HCT116 (cell line): ENCODE measurements at regions not wholly inside any gene's neighbourhood (a gene's known extent, or its start where the extent isn't known, plus 50 kb on each side); places are given as distances from the start of the nearest gene placed in this dataset.

Experiments used
- ATAC-seq: fragments of 200-7000 bp; cut with Tn5 transposase; 2 replicates; pipeline ENCODE4 v1.9.1; 2020; ENCODE audit warnings: mild to moderate bottlenecking, moderate library complexity
- BruUV-seq: library from RNA; stranded (reverse); fragments of 400-500 nt; replicated peaks from 2 replicates; lab custom pipeline; 2021; lab: Mats Ljungman, UMichigan
- CTCF ChIA-PET: fragments of 300-600 bp; sonication (Branson Sonifier 250); formaldehyde crosslinking; loops from one replicate; lab custom pipeline; 2021; ENCODE audit warnings: antibody characterized with exemption; lab: Charles Lee
- POLR2A ChIA-PET: fragments of 300-600, 350-600 bp; sonication (Branson Sonifier 250); formaldehyde crosslinking; loops from one replicate; lab custom pipeline; 2021; ENCODE audit warnings: antibody characterized with exemption; lab: Charles Lee
- RAD21 ChIA-PET, 2 experiments: fragments of 300-600 bp; sonication (Branson Sonifier 250); formaldehyde crosslinking; loops; one replicate each; lab custom pipeline; 2023; ENCODE audit warnings: low total read pairs in 2 of 2; ENCODE audit not compliant: uncharacterized antibody in 2 of 2, unreplicated experiment in 2 of 2, low non-redundant PET in 1 of 2; lab: Charles Lee
- DNase-seq: peaks from one replicate; pipeline ENCODE4 v3.0.0-alpha.2; 2010; ENCODE audit warnings: low read depth, low spot score
- H2AFZ ChIP-seq: fragments of 200-600 bp; shearing (Covaris generic), sonication (generic); 2 replicates; pipeline ENCODE4 v1.6.1; 2017; ENCODE audit warnings: low read depth, mixed run types, mixed read lengths, antibody characterized with exemption, low read length; ENCODE audit not compliant: poor library complexity, severe bottlenecking
- H3K27ac ChIP-seq: 2 replicates; pipeline ENCODE4 v1.5.1; 2012; ENCODE audit warnings: low read depth, low read length
- H3K27me3 ChIP-seq: fragments of 200-600 bp; sonication (generic); 2 replicates; pipeline ENCODE4 v1.6.1; 2016; ENCODE audit warnings: mixed run types, low read length, mixed read lengths; ENCODE audit not compliant: insufficient read depth
- H3K36me3 ChIP-seq, 2 experiments: fragments of 200-500 bp in 1 of 2; fragments of 200-600 bp in 1 of 2; sonication (Bioruptor generic) in 1 of 2; sonication (generic) in 1 of 2; 2 replicates each; pipeline versions ENCODE4 v1.5.1 to v1.6.1; 2014 to 2016; ENCODE audit warnings: low read length in 2 of 2, inconsistent platforms in 1 of 2, mixed read lengths in 1 of 2, mixed run types in 1 of 2; ENCODE audit not compliant: insufficient read depth in 2 of 2, control insufficient read depth in 1 of 2
- H3K4me1 ChIP-seq, 2 experiments: fragments of 200-600 bp in 1 of 2; sonication (generic) in 1 of 2; 2 replicates each; pipeline versions ENCODE4 v1.5.1 to v1.6.1; 2012 to 2017; ENCODE audit warnings: low read length in 2 of 2, inconsistent platforms in 1 of 2, mild to moderate bottlenecking in 1 of 2, mixed read lengths in 1 of 2, mixed run types in 1 of 2, moderate library complexity in 1 of 2; ENCODE audit not compliant: insufficient read depth in 2 of 2, control insufficient read depth in 1 of 2
- H3K4me2 ChIP-seq: fragments of 200-600 bp; sonication (generic); 2 replicates; pipeline ENCODE4 v1.6.1; 2017; ENCODE audit warnings: mixed run types, low read length, mixed read lengths
- H3K4me3 ChIP-seq, 2 experiments: fragments of 200-600 bp in 1 of 2; sonication (generic) in 1 of 2; replicated peaks in 1 of 2; 2 replicates each; pipeline ENCODE4 v1.5.1; 2011 to 2016; ENCODE audit warnings: low read length in 2 of 2, control low read depth in 1 of 2, low read depth in 1 of 2, mild to moderate bottlenecking in 1 of 2, mixed read lengths in 1 of 2, mixed run types in 1 of 2
- H3K79me2 ChIP-seq: fragments of 200-600 bp; sonication (generic); 2 replicates; pipeline ENCODE4 v1.6.1; 2017; ENCODE audit warnings: mild to moderate bottlenecking, mixed run types, low read length, moderate library complexity, mixed read lengths; ENCODE audit not compliant: insufficient read depth
- H3K9ac ChIP-seq: fragments of 200-600 bp; sonication (generic); 2 replicates; pipeline ENCODE4 v1.6.1; 2016; ENCODE audit warnings: low read length, mixed read lengths
- H3K9me2 ChIP-seq: fragments of 200-600 bp; sonication (generic), shearing (Covaris generic); 2 replicates; pipeline ENCODE4 v1.6.1; 2017; ENCODE audit warnings: mixed run types, mild to moderate bottlenecking, moderate library complexity; ENCODE audit not compliant: insufficient read depth
- H3K9me3 ChIP-seq, 2 experiments: fragments of 200-500 bp in 1 of 2; fragments of 200-600 bp in 1 of 2; sonication (Bioruptor generic) in 1 of 2; sonication (generic) in 1 of 2; 2 replicates each; pipeline ENCODE4 v1.6.1; 2014 to 2017; ENCODE audit warnings: low read length in 2 of 2, mixed read lengths in 2 of 2, inconsistent platforms in 1 of 2, low read depth in 1 of 2, mild to moderate bottlenecking in 1 of 2, mixed run types in 1 of 2, moderate library complexity in 1 of 2; ENCODE audit not compliant: control insufficient read depth in 1 of 2, insufficient read depth in 1 of 2
- H4K20me1 ChIP-seq: fragments of 200-600 bp; sonication (generic), shearing (Covaris generic); 2 replicates; pipeline ENCODE4 v1.6.1; 2017; ENCODE audit warnings: mixed run types, mild to moderate bottlenecking, moderate library complexity; ENCODE audit not compliant: insufficient read depth
- ATF3 ChIP-seq: IDR thresholded peaks from 2 replicates; pipeline ENCODE4 v1.6.1; 2012
- CEBPB ChIP-seq: IDR thresholded peaks from 2 replicates; pipeline ENCODE4 v1.6.1; 2012; ENCODE audit warnings: low read depth
- CTCF ChIP-seq, 3 experiments: fragments of 200-600 bp in 1 of 3; sonication (generic) in 1 of 3; IDR thresholded peaks in 2 of 3; conservative IDR thresholded peaks in 1 of 3; 2 replicates each; pipeline ENCODE4 v1.5.1; 2012 to 2017; ENCODE audit warnings: low read depth in 2 of 3, low read length in 2 of 3, antibody characterized with exemption in 1 of 3, borderline replicate concordance in 1 of 3, control low read depth in 1 of 3, mild to moderate bottlenecking in 1 of 3, mixed read lengths in 1 of 3, mixed run types in 1 of 3, moderate library complexity in 1 of 3; ENCODE audit not compliant: insufficient read depth in 1 of 3
- EGR1 ChIP-seq: IDR thresholded peaks from 2 replicates; pipeline ENCODE4 v1.6.1; 2012; ENCODE audit warnings: low read depth
- EZH2 ChIP-seq: fragments of 200-600 bp; sonication (generic); IDR thresholded peaks from 2 replicates; pipeline ENCODE4 v1.6.1; 2017; ENCODE audit warnings: antibody characterized with exemption, mixed run types
- EZH2phosphoT487 ChIP-seq: fragments of 200-600 bp; IDR thresholded peaks from 2 replicates; pipeline ENCODE4 v1.6.1; 2018; ENCODE audit warnings: antibody characterized with exemption, borderline replicate concordance
- JUND ChIP-seq: IDR thresholded peaks from 2 replicates; pipeline ENCODE4 v1.6.1; 2012
- MAX ChIP-seq: IDR thresholded peaks from 2 replicates; pipeline ENCODE4 v1.6.1; 2012
- POLR2A ChIP-seq: IDR thresholded peaks from 2 replicates; pipeline ENCODE4 v1.7.0; 2011; ENCODE audit warnings: borderline replicate concordance; ENCODE audit not compliant: insufficient read depth, insufficient read length; ENCODE audit errors: extremely low read depth
- RAD21 ChIP-seq: IDR thresholded peaks from 2 replicates; pipeline ENCODE4 v1.6.1; 2012; ENCODE audit warnings: low read depth, mild to moderate bottlenecking
- REST ChIP-seq: IDR thresholded peaks from 2 replicates; pipeline ENCODE4 v1.6.1; 2012; ENCODE audit warnings: low read depth
- SIN3A ChIP-seq: IDR thresholded peaks from 2 replicates; pipeline ENCODE4 v1.6.1; 2012; ENCODE audit warnings: low read depth
- SP1 ChIP-seq: IDR thresholded peaks from 2 replicates; pipeline ENCODE4 v1.6.1; 2012; ENCODE audit warnings: low read depth
- SRF ChIP-seq: IDR thresholded peaks from 2 replicates; pipeline ENCODE4 v1.6.1; 2012; ENCODE audit warnings: low read depth
- TCF7L2 ChIP-seq: IDR thresholded peaks from 2 replicates; pipeline ENCODE4 v1.7.0; 2011; ENCODE audit warnings: borderline replicate concordance, inconsistent platforms; ENCODE audit not compliant: insufficient read depth, insufficient read length; ENCODE audit errors: extremely low read depth
- YY1 ChIP-seq: IDR thresholded peaks from 2 replicates; pipeline ENCODE4 v1.6.1; 2011; ENCODE audit warnings: low read length, low read depth, moderate library complexity, mild to moderate bottlenecking; ENCODE audit not compliant: insufficient replicate concordance; ENCODE audit errors: extremely low read depth
- ZBTB33 ChIP-seq: IDR thresholded peaks from 2 replicates; pipeline ENCODE4 v1.6.1; 2011; ENCODE audit warnings: mild to moderate bottlenecking, low read length, moderate library complexity; ENCODE audit not compliant: insufficient replicate concordance; ENCODE audit errors: extremely low read depth
- ZNF274 ChIP-seq: fragments of 200-500 bp; sonication (Bioruptor generic); IDR thresholded peaks from 2 replicates; pipeline ENCODE4 v1.6.1; 2014; ENCODE audit warnings: mild to moderate bottlenecking, low read depth, low read length, inconsistent platforms
- intact Hi-C: fragments of 100-400 bp; cut with micrococcal nuclease; formaldehyde crosslinking; loops from 2 replicates; pipeline ENCODE4 v1.10.0; 2022

- RAD21 ChIA-PET = interaction anchor here in 1 of 2 experiments (0.7 kb wide), 1 partner anchor 566 kb away, joined by 4 read pairs; no protein-coding TSS in a partner anchor
- H3K9me2 ChIP-seq = no peaks in the 10 kb centered on the region
- no peak for TF ChIP-seq SP1
- no peak for TF ChIP-seq RAD21
- TF ChIP-seq EZH2 = no peak
- TF ChIP-seq ZBTB33 = no peak
- TF ChIP-seq REST = no peak
- TF ChIP-seq SIN3A = no peak
- no peak for TF ChIP-seq POLR2A
- TF ChIP-seq EGR1 = no peak
- TF ChIP-seq SRF = no peak
- no peak for TF ChIP-seq ZNF274
- TF ChIP-seq YY1 = no peak
- TF ChIP-seq CEBPB = no peak
- TF ChIP-seq ATF3 = no peak
- TF ChIP-seq JUND = no peak
- TF ChIP-seq CTCF (IDR thresholded peaks at IDR 0.05 in 2 of 3, conservative IDR thresholded peaks at IDR 0.05 in 1 of 3; ENCODE audit: borderline replicate concordance in 1 of 3, insufficient read depth in 1 of 3, low read depth in 2 of 3, low read length in 2 of 3) = no peak
- TF ChIP-seq TCF7L2 = no peak
- no peak for TF ChIP-seq MAX
- TF ChIP-seq EZH2phosphoT487 = no peak
- no peaks in the 10 kb centered on the region for H3K9me3 ChIP-seq
- DNase-seq (no peak), ATAC-seq (no peak)
- intact Hi-C loops = loop anchor here (5.0 kb wide), 1 partner anchor 208 kb away; no protein-coding TSS in a partner anchor
- H2AFZ ChIP-seq = no peak overlapping the region
- no peaks in the 10 kb centered on the region for H3K79me2 ChIP-seq
- H3K9ac ChIP-seq = no peak overlapping the region
- H3K4me1 ChIP-seq = peaks cover 6 to 25% of the 10 kb centered on the region in 2 experiments; a peak in 3 of 4 replicates
- CTCF ChIA-PET = interaction anchor here (1.2 kb wide), 1 partner anchor 560 kb away, joined by 4 read pairs; no protein-coding TSS in a partner anchor
- BruUV-seq = no TSS peak
- no peak overlapping the region for H3K4me3 ChIP-seq
- no peaks in the 10 kb centered on the region for H3K27me3 ChIP-seq
- POLR2A ChIA-PET = no interaction called here
- H3K27ac ChIP-seq = no peak overlapping the region
- no peak overlapping the region for H3K4me2 ChIP-seq
- H4K20me1 ChIP-seq = no peaks in the 10 kb centered on the region
- H3K36me3 ChIP-seq = no peaks in the 10 kb centered on the region
Observed at GRCh38 chr18:59990121-59990823, 90.5 kb downstream of the PMAIP1 start.
